ENCODE measurements at regions not wholly inside any gene's neighbourhood (a gene's known extent, or its start where the extent isn't known, plus 50 kb on each side); places are given as distances from the start of the nearest gene placed in this dataset.

DNA sequence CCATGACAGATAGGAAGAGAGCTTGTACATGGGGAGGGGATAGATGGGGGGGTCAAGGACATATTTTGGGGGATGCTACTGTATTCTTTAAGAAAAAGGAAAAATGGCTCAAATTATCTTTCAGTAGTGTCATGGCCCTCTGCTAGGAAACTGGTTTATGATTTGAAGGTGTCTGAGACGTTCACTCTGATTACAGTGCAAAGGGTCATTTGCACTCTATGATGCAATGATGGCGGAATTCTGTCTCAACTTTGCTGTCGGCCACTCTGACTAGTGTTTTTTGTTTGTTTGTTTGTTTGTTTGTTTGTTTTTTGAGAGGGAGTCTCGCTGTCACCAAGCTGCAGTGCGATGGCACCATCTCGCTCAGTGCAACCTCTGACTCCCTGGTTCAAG, 180.0 kb downstream of the SOX4 start:
- Histone ChIP-seq H3K4me1 (ENCODE audit: insufficient read depth, low read length, severe bottlenecking) (no peaks in the 10 kb centered on the region), H2AFZ (ENCODE audit: low read length) (no peak overlapping the region), H3K27me3 (ENCODE audit: insufficient read depth, low read length) (no peaks in the 10 kb centered on the region), H3K9me2 (ENCODE audit: low read depth, low read length) (no peaks in the 10 kb centered on the region), H3K9ac (ENCODE audit: low read length) (no peak overlapping the region), H3K9me3 (ENCODE audit: low read length) (no peaks in the 10 kb centered on the region), H3K27ac (ENCODE audit: low read depth, low read length, poor library complexity, severe bottlenecking) (no peak overlapping the region), H4K20me1 (ENCODE audit: insufficient read depth, low read length) (no peaks in the 10 kb centered on the region), H3F3A (ENCODE audit: insufficient read depth, low read length) (no peaks in the 10 kb centered on the region), H3K4me2 (ENCODE audit: low read length) (no peak overlapping the region), H3K36me3 (ENCODE audit: insufficient read depth, low read length) (no peaks in the 10 kb centered on the region), H3K4me3 (ENCODE audit: low read depth, low read length, poor library complexity, severe bottlenecking) (no peak overlapping the region), H3K79me2 (ENCODE audit: insufficient read depth, low read length) (no peaks in the 10 kb centered on the region)
- TF ChIP-seq, protein P1, sequence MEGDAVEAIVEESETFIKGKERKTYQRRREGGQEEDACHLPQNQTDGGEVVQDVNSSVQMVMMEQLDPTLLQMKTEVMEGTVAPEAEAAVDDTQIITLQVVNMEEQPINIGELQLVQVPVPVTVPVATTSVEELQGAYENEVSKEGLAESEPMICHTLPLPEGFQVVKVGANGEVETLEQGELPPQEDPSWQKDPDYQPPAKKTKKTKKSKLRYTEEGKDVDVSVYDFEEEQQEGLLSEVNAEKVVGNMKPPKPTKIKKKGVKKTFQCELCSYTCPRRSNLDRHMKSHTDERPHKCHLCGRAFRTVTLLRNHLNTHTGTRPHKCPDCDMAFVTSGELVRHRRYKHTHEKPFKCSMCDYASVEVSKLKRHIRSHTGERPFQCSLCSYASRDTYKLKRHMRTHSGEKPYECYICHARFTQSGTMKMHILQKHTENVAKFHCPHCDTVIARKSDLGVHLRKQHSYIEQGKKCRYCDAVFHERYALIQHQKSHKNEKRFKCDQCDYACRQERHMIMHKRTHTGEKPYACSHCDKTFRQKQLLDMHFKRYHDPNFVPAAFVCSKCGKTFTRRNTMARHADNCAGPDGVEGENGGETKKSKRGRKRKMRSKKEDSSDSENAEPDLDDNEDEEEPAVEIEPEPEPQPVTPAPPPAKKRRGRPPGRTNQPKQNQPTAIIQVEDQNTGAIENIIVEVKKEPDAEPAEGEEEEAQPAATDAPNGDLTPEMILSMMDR (IDR thresholded peaks at IDR 0.05; ENCODE audit: low read length), result no peak
- TF ChIP-seq EZH2 (IDR thresholded peaks at IDR 0.05; ENCODE audit: borderline replicate concordance, low read length), result no peak

DNA sequence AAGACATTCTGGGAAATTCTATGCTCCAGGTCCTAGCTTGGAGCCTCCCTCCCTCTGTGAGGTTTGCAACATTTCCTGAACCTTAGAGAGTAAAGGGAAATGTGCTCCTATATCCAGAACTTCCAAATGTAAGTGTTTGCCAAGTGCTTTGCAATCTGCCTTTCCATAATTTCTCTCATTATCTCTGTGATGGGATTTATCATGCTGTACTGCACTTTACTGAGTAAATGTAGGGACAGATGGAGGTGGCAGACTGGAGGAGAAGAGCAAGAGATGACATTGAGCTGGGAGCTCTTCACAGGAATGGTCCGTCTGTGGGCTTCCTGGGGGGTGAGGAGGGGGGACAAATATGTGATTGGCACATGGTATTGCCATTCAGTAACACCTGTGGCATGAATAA, 184.3 kb downstream of the SOX4 start:
- Histone ChIP-seq H3K4me3 (ENCODE audit: low read depth, low read length, poor library complexity, severe bottlenecking) (no peak overlapping the region), H3K4me2 (ENCODE audit: low read length) (no peak overlapping the region), H3K27ac (ENCODE audit: low read depth, low read length, poor library complexity, severe bottlenecking) (no peak overlapping the region), H3K27me3 (ENCODE audit: insufficient read depth, low read length) (no peaks in the 10 kb centered on the region), H3K4me1 (ENCODE audit: insufficient read depth, low read length, severe bottlenecking) (no peaks in the 10 kb centered on the region), H4K20me1 (ENCODE audit: insufficient read depth, low read length) (no peaks in the 10 kb centered on the region), H3K9me2 (ENCODE audit: low read depth, low read length) (no peaks in the 10 kb centered on the region), H3K79me2 (ENCODE audit: insufficient read depth, low read length) (no peaks in the 10 kb centered on the region), H3K9ac (ENCODE audit: low read length) (no peak overlapping the region), H3K36me3 (ENCODE audit: insufficient read depth, low read length) (no peaks in the 10 kb centered on the region), H3K9me3 (ENCODE audit: low read length) (no peaks in the 10 kb centered on the region), H2AFZ (ENCODE audit: low read length) (no peak overlapping the region), H3F3A (ENCODE audit: insufficient read depth, low read length) (no peaks in the 10 kb centered on the region)
- no peak for TF ChIP-seq EZH2 (IDR thresholded peaks at IDR 0.05; ENCODE audit: borderline replicate concordance, low read length)
- TF ChIP-seq, protein P1 (IDR thresholded peaks at IDR 0.05; ENCODE audit: low read length), result no peak

DNA sequence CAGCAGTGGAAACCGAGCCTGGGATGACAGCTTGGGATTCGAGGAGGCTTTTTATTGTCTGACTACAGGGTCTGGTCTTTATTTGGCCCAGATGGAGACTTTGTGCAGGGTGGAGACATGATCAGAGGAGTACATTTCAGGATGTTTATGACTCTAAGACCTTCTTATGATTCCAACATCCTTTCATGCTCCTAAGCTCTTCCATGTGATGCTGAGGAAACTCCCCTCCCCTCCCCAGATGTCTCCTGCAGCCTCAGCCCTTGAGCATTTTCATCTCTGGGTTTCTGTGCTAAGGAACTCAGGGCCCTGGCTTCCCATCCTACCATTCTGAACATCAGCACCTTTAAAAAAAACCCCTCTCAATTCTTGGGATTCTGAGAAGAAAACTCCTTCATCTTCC, 186.6 kb downstream of the SOX4 start:
- no peak overlapping the region for H3K4me3 ChIP-seq (ENCODE audit: low read depth, low read length, poor library complexity, severe bottlenecking)
- H2AFZ ChIP-seq (ENCODE audit: low read length), result no peak overlapping the region
- H3K9ac ChIP-seq (ENCODE audit: low read length), result no peak overlapping the region
- no peaks in the 10 kb centered on the region for H4K20me1 ChIP-seq (ENCODE audit: insufficient read depth, low read length)
- no peaks in the 10 kb centered on the region for H3K4me1 ChIP-seq (ENCODE audit: insufficient read depth, low read length, severe bottlenecking)
- no peaks in the 10 kb centered on the region for H3K79me2 ChIP-seq (ENCODE audit: insufficient read depth, low read length)
- no peak overlapping the region for H3K4me2 ChIP-seq (ENCODE audit: low read length)
- H3K27me3 ChIP-seq (ENCODE audit: insufficient read depth, low read length), result no peaks in the 10 kb centered on the region
- TF ChIP-seq, protein P1 (IDR thresholded peaks at IDR 0.05; ENCODE audit: low read length), result no peak
- TF ChIP-seq EZH2 (IDR thresholded peaks at IDR 0.05; ENCODE audit: borderline replicate concordance, low read length), result no peak
- no peaks in the 10 kb centered on the region for H3K9me2 ChIP-seq (ENCODE audit: low read depth, low read length)
- no peaks in the 10 kb centered on the region for H3F3A ChIP-seq (ENCODE audit: insufficient read depth, low read length)
- no peak overlapping the region for H3K27ac ChIP-seq (ENCODE audit: low read depth, low read length, poor library complexity, severe bottlenecking)
- no peaks in the 10 kb centered on the region for H3K36me3 ChIP-seq (ENCODE audit: insufficient read depth, low read length)
- no peaks in the 10 kb centered on the region for H3K9me3 ChIP-seq (ENCODE audit: low read length)

Measured in OCI-LY1 (cell line).